Gastrocnemius medialis (tissue), 4 donors: ENCODE measurements at regions not wholly inside any gene's neighbourhood (a gene's known extent, or its start where the extent isn't known, plus 50 kb on each side); places are given as distances from the start of the nearest gene placed in this dataset.

Experiments used
- POLR2A ChIP-seq, 2 donors: fragments of 450-650 bp; IDR thresholded peaks; one replicate each; pipeline ENCODE4 v1.6.1; 2017; ENCODE audit warnings: antibody characterized with exemption in 2 of 2, mild to moderate bottlenecking in 2 of 2, moderate library complexity in 2 of 2
- TF ChIP-seq, protein P1 (sequence below), 5 experiments: fragments of 450-650 bp in 3 of 5; fragments of 200-600 bp in 2 of 5; sonication (generic) in 2 of 5; IDR thresholded peaks in 4 of 5; conservative IDR thresholded peaks in 1 of 5; 1 replicate in 4 of 5; 2 replicates in 1 of 5; pipeline ENCODE4 v1.5.1; 2016 to 2019; ENCODE audit warnings: antibody characterized with exemption in 5 of 5, mild to moderate bottlenecking in 3 of 5, moderate library complexity in 3 of 5

DNA sequence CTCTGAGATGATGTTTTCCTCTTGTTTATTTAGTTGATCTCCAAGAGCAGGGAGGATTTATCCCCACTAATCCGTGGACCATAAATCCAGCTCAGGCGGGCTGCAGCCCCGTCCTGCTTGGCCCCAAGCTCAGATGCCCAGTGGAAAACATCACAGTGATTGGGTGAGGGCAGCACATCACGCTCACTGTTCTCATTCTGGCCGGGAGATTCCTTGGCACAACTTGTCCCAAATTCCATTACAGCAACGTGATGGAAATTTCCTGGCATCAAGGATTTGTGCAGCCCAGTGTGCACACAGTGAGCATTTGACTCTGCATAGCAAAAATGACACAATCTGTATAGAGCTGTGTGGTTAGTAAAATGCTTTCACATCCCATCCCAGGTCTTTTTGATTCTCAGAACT lies 96.8 kb downstream of the VAPA start:
- TF ChIP-seq, protein P1, sequence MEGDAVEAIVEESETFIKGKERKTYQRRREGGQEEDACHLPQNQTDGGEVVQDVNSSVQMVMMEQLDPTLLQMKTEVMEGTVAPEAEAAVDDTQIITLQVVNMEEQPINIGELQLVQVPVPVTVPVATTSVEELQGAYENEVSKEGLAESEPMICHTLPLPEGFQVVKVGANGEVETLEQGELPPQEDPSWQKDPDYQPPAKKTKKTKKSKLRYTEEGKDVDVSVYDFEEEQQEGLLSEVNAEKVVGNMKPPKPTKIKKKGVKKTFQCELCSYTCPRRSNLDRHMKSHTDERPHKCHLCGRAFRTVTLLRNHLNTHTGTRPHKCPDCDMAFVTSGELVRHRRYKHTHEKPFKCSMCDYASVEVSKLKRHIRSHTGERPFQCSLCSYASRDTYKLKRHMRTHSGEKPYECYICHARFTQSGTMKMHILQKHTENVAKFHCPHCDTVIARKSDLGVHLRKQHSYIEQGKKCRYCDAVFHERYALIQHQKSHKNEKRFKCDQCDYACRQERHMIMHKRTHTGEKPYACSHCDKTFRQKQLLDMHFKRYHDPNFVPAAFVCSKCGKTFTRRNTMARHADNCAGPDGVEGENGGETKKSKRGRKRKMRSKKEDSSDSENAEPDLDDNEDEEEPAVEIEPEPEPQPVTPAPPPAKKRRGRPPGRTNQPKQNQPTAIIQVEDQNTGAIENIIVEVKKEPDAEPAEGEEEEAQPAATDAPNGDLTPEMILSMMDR (IDR thresholded peaks at IDR 0.05 in 4 of 5, conservative IDR thresholded peaks at IDR 0.05 in 1 of 5) = no peak
- TF ChIP-seq POLR2A (IDR thresholded peaks at IDR 0.05) = no peak
